K562 (cell line): ENCODE measurements at regions not wholly inside any gene's neighbourhood (a gene's known extent, or its start where the extent isn't known, plus 50 kb on each side); places are given as distances from the start of the nearest gene placed in this dataset.

Source experiments
- CEBPB ChIP-seq: fragments of 450-650 bp; IDR thresholded peaks from 2 replicates; pipeline ENCODE4 v1.6.1; 2016; ENCODE audit warnings: missing genetic modification characterization, missing compliant biosample characterization
- FOXA1 ChIP-seq: fragments of 450-650 bp; IDR thresholded peaks from 2 replicates; pipeline ENCODE4 v1.6.1; 2016; ENCODE audit warnings: mild to moderate bottlenecking, borderline replicate concordance
- GTF2A2 ChIP-seq: IDR thresholded peaks from 2 replicates; pipeline ENCODE4 v1.6.1; 2016; ENCODE audit warnings: mild to moderate bottlenecking, missing genetic modification characterization, missing compliant biosample characterization
- HES1 ChIP-seq: fragments of 450-650 bp; IDR thresholded peaks from 2 replicates; pipeline ENCODE4 v1.6.1; 2016; ENCODE audit warnings: low read depth, mild to moderate bottlenecking, moderate library complexity
- MAFG ChIP-seq: fragments of 450-650 bp; conservative IDR thresholded peaks from 2 replicates; pipeline ENCODE4 v1.6.1; 2016; ENCODE audit warnings: missing genetic modification characterization, missing compliant biosample characterization
- NCOA2 ChIP-seq, 2 experiments: fragments of 450-650 bp; IDR thresholded peaks; 2 replicates each; pipeline ENCODE4 v1.6.1; 2018; ENCODE audit warnings: mild to moderate bottlenecking in 2 of 2, moderate library complexity in 1 of 2; ENCODE audit not compliant: partially characterized antibody in 2 of 2
- NONO ChIP-seq, 2 experiments: fragments of 200-400 bp in 1 of 2; fragments of 450-650 bp in 1 of 2; formaldehyde crosslinking in 1 of 2; IDR thresholded peaks; 2 replicates each; pipeline ENCODE4 v1.6.1; 2017; ENCODE audit warnings: low read depth in 2 of 2, mild to moderate bottlenecking in 2 of 2, moderate library complexity in 2 of 2, low read length in 1 of 2
- PRMT5 ChIP-seq: sonication (generic); formaldehyde crosslinking; IDR thresholded peaks from 2 replicates; pipeline ENCODE4 v1.5.0; 2020; ENCODE audit warnings: missing genetic modification reagents
- PYGO2 ChIP-seq: fragments of 450-650 bp; IDR thresholded peaks from 2 replicates; pipeline ENCODE4 v1.6.1; 2016; ENCODE audit warnings: mild to moderate bottlenecking, missing genetic modification characterization, moderate library complexity, missing compliant biosample characterization
- TAF7 ChIP-seq: fragments of 450-650 bp; IDR thresholded peaks from 2 replicates; pipeline ENCODE4 v1.6.1; 2016; ENCODE audit warnings: missing genetic modification characterization, missing compliant biosample characterization
- XRCC3 ChIP-seq: fragments of 450-650 bp; IDR thresholded peaks from 2 replicates; pipeline ENCODE4 v1.6.1; 2017; ENCODE audit warnings: mild to moderate bottlenecking, moderate library complexity
- ZBTB9 ChIP-seq: fragments of 450-650 bp; formaldehyde crosslinking; IDR thresholded peaks from 2 replicates; pipeline ENCODE4 v1.4.0; 2020; ENCODE audit warnings: mild to moderate bottlenecking, moderate library complexity
- ZNF3 ChIP-seq: fragments of 250-450 bp; sonication (Bioruptor Pico); IDR thresholded peaks from 2 replicates; pipeline ENCODE4 v1.5.0; 2021; ENCODE audit warnings: mild to moderate bottlenecking, moderate library complexity
- ZNF668 ChIP-seq: fragments of 250-450 bp; sonication (Bioruptor Pico); IDR thresholded peaks from 2 replicates; pipeline ENCODE4 v1.8.0; 2022; ENCODE audit warnings: mild to moderate bottlenecking, inconsistent platforms
- ZNF695 ChIP-seq: fragments of 450-650 bp; formaldehyde crosslinking; IDR thresholded peaks from 2 replicates; pipeline ENCODE4 v1.4.0; 2020; ENCODE audit warnings: mild to moderate bottlenecking, moderate library complexity
- ZNF696 ChIP-seq: fragments of 250-450 bp; sonication (Bioruptor Pico); conservative IDR thresholded peaks from 2 replicates; pipeline ENCODE4 v1.4.0; 2020; ENCODE audit warnings: mild to moderate bottlenecking, moderate library complexity
- TF ChIP-seq, protein P1 (sequence below): fragments of 450-650 bp; formaldehyde crosslinking; IDR thresholded peaks from 2 replicates; pipeline ENCODE4 v1.4.0; 2020; ENCODE audit warnings: mild to moderate bottlenecking, mixed read lengths
- TF ChIP-seq, protein P2 (sequence below): fragments of 450-650 bp; IDR thresholded peaks from 2 replicates; pipeline ENCODE4 v1.6.1; 2016; ENCODE audit warnings: missing biosample characterization, missing genetic modification characterization
- TF ChIP-seq, protein P3 (sequence below): fragments of 250-450 bp; sonication (Bioruptor Pico); IDR thresholded peaks from 2 replicates; pipeline ENCODE4 v1.4.0; 2020; ENCODE audit warnings: mild to moderate bottlenecking, moderate library complexity

- TF ChIP-seq, protein P1, sequence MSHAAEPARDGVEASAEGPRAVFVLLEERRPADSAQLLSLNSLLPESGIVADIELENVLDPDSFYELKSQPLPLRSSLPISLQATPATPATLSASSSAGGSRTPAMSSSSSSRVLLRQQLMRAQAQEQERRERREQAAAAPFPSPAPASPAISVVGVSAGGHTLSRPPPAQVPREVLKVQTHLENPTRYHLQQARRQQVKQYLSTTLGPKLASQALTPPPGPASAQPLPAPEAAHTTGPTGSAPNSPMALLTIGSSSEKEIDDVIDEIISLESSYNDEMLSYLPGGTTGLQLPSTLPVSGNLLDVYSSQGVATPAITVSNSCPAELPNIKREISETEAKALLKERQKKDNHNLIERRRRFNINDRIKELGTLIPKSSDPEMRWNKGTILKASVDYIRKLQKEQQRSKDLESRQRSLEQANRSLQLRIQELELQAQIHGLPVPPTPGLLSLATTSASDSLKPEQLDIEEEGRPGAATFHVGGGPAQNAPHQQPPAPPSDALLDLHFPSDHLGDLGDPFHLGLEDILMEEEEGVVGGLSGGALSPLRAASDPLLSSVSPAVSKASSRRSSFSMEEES (CRISPR knock-in tag), result peak; percentile 4; the same call in 1 of the 2 replicates
- TF ChIP-seq NONO (IDR thresholded peaks at IDR 0.05; ENCODE audit: low read depth in 2 of 2, low read length in 1 of 2) (no peak), CEBPB (tag) (no peak), PRMT5 (CRISPR knock-in tag) (no peak), XRCC3 (no peak), GTF2A2 (peak; percentile 88), ZBTB9 (peak; percentile 94), HES1 (no peak), ZNF696 (CRISPR knock-in tag) (0 out of 2 replicates have a peak, but pooled peaks have one; percentile 59), ZNF668 (CRISPR knock-in tag) (peak; percentile 96), MAFG (tag) (peak; percentile 44; the same call in 1 of the 2 replicates), ZNF695 (0 out of 2 replicates have a peak, but pooled peaks have one; percentile 59), FOXA1 (no peak), PYGO2 (tag) (peak; percentile 88), ZNF3 (CRISPR knock-in tag) (no peak), NCOA2 (IDR thresholded peaks at IDR 0.05; ENCODE audit: partially characterized antibody in 2 of 2) (no peak), TAF7 (peak; percentile 77)
- TF ChIP-seq, protein P2, sequence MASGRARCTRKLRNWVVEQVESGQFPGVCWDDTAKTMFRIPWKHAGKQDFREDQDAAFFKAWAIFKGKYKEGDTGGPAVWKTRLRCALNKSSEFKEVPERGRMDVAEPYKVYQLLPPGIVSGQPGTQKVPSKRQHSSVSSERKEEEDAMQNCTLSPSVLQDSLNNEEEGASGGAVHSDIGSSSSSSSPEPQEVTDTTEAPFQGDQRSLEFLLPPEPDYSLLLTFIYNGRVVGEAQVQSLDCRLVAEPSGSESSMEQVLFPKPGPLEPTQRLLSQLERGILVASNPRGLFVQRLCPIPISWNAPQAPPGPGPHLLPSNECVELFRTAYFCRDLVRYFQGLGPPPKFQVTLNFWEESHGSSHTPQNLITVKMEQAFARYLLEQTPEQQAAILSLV (tag), result peak; percentile 97
- TF ChIP-seq, protein P3, sequence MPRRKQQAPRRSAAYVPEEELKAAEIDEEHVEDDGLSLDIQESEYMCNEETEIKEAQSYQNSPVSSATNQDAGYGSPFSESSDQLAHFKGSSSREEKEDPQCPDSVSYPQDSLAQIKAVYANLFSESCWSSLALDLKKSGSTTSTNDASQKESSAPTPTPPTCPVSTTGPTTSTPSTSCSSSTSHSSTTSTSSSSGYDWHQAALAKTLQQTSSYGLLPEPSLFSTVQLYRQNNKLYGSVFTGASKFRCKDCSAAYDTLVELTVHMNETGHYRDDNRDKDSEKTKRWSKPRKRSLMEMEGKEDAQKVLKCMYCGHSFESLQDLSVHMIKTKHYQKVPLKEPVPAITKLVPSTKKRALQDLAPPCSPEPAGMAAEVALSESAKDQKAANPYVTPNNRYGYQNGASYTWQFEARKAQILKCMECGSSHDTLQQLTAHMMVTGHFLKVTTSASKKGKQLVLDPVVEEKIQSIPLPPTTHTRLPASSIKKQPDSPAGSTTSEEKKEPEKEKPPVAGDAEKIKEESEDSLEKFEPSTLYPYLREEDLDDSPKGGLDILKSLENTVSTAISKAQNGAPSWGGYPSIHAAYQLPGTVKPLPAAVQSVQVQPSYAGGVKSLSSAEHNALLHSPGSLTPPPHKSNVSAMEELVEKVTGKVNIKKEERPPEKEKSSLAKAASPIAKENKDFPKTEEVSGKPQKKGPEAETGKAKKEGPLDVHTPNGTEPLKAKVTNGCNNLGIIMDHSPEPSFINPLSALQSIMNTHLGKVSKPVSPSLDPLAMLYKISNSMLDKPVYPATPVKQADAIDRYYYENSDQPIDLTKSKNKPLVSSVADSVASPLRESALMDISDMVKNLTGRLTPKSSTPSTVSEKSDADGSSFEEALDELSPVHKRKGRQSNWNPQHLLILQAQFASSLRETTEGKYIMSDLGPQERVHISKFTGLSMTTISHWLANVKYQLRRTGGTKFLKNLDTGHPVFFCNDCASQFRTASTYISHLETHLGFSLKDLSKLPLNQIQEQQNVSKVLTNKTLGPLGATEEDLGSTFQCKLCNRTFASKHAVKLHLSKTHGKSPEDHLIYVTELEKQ (CRISPR knock-in tag), result peak; percentile 83
Measured at GRCh38 chr18:62450175-62450545, 72.7 kb upstream of the ZCCHC2 start (continued).
